Stimulated activated CD4-positive, alpha-beta T cell treated with anti-CD3 and anti-CD28 coated beads, TNF-alpha, amount 100 ng/mL, for 24 hours (primary cell): ENCODE measurements at regions not wholly inside any gene's neighbourhood (a gene's known extent, or its start where the extent isn't known, plus 50 kb on each side); places are given as distances from the start of the nearest gene placed in this dataset.

Source experiments
- DNase-seq, 3 experiments: peaks; one replicate each; pipeline ENCODE4 v3.0.0-alpha.2; 2020; ENCODE audit warnings: low read depth in 3 of 3

GRCh38 chr11:119982517-119983239 lies 155.2 kb downstream of the TRIM29 start:
- DNase-seq = no peak

GRCh38 chr11:119980431-119980830 lies 157.5 kb downstream of the TRIM29 start:
- no peak for DNase-seq

- no peak for DNase-seq
Measured at GRCh38 chr11:119979701-119980100, 158.2 kb downstream of the TRIM29 start.

- no peak for DNase-seq
Measured at GRCh38 chr11:119978696-119979095, 159.2 kb downstream of the TRIM29 start.

- no peak for DNase-seq
Measured at GRCh38 chr11:119977881-119978280, 160.0 kb downstream of the TRIM29 start.

- DNase-seq = no peak
Measured at GRCh38 chr11:119977561-119977860, 160.4 kb downstream of the TRIM29 start.

- no peak for DNase-seq
Measured at GRCh38 chr11:119976805-119977560, 160.9 kb downstream of the TRIM29 start.

- DNase-seq = no peak
Measured at GRCh38 chr11:119975561-119976152, 162.3 kb downstream of the TRIM29 start.

GRCh38 chr11:119974467-119974866 lies 163.4 kb downstream of the TRIM29 start:
- DNase-seq = no peak

- DNase-seq = no peak
Measured at GRCh38 chr11:119974051-119974450, 163.9 kb downstream of the TRIM29 start.

- no peak for DNase-seq
Measured at GRCh38 chr11:119972281-119972680, 165.6 kb downstream of the TRIM29 start.

- DNase-seq = no peak
Measured at GRCh38 chr11:119970555-119971304, 167.2 kb downstream of the TRIM29 start.

- DNase-seq = no peak
Measured at GRCh38 chr11:119964136-119965025, 173.5 kb downstream of the TRIM29 start.

- no peak for DNase-seq
Measured at GRCh38 chr11:119957951-119958350, 180.0 kb downstream of the TRIM29 start.

- no peak for DNase-seq
Measured at GRCh38 chr11:119952441-119952840, 185.5 kb downstream of the TRIM29 start.

- no peak for DNase-seq
Measured at GRCh38 chr11:119943298-119943655, 194.6 kb downstream of the TRIM29 start.

GRCh38 chr11:119942583-119943297 lies 195.2 kb downstream of the TRIM29 start:
- no peak for DNase-seq

- DNase-seq = no peak
Measured at GRCh38 chr11:119941636-119942411, 196.1 kb downstream of the TRIM29 start.

- DNase-seq = no peak
Measured at GRCh38 chr11:119941171-119941570, 196.7 kb downstream of the TRIM29 start.

- DNase-seq = no peak
Measured at GRCh38 chr11:119940401-119940976, 197.4 kb downstream of the TRIM29 start.
